HG02973 (cell line): ENCODE measurements at regions not wholly inside any gene's neighbourhood (a gene's known extent, or its start where the extent isn't known, plus 50 kb on each side); places are given as distances from the start of the nearest gene placed in this dataset.

ENCODE experiments used
- ATAC-seq: cut with Tn5 transposase; IDR thresholded peaks from one replicate; pipeline ENCODE4 v1.9.1; 2021; ENCODE audit warnings: moderate library complexity; ENCODE audit not compliant: unreplicated experiment

DNA sequence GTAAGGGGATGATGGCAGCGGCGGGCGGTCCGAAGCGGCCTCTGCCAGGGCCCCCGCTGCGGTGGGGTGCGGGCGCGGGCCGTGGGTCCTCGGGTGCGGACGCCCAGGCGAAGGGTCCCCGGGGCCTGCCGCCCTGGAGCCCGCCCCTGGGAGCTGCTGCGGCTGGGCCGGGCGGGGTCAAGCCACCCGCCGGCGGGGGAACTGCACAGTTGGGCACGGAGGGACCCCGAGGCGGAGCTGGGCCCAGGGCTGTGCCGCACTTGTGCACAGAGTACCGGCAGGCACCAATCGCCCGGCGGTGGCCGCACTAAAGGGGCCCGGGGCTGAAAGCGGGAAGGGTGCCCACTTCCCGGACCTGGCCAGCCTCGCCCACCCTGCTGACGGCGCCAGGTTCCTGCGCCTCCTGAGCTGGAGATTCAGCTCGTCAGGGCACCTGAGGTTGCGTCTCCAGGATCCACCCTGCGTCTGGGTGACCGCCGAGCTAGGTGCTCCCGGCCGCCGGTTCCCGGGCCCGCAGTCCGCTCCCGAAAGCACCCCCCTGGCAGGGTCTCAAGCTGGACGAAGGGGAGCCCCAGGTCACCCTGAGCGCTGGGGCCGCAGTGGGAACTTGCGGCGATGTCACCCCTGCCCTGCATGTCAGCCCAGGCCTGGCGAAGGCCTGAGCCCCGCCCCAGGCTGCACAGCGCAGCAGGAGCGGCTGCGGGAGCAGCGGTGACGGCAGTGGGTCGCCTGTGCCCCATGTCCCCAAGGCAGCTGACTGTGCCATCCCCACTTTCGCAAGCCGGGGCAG is 56.7 kb upstream of the ETV3 start:
- no peak for ATAC-seq

DNA sequence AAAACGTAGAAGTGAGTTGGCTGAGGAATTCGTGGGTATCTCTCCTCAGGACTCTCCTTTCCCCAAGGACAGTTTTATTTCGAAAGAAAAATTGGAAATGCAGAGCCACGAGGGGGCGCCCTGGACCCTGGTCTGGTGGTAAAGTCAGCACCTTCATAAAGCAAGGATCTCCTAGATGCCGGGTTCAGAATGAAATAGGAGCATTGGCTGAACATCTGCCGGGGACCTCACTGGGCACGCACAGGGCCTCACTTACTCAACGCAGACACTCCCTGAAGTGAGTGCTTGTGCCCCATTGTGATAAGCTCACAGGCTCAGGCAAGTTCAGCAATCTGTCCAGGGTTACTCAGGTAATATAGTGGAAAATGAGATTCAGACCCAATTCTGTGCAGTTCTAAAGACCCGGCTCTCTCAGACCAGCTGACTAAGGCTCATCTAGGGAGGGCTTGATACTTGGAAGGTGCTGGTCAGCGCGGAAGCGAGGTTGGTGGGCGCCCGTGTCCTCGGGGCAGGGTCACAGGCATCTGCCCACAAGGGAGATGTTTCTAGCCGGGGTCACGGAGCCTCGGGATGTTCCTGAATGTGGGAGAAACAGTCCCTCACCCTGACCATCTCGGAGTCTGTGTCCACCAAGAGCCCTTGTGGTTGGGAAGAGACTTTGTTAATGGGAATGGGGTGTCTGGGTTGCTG is 55.7 kb upstream of the ETV3 start:
- no peak for ATAC-seq

DNA sequence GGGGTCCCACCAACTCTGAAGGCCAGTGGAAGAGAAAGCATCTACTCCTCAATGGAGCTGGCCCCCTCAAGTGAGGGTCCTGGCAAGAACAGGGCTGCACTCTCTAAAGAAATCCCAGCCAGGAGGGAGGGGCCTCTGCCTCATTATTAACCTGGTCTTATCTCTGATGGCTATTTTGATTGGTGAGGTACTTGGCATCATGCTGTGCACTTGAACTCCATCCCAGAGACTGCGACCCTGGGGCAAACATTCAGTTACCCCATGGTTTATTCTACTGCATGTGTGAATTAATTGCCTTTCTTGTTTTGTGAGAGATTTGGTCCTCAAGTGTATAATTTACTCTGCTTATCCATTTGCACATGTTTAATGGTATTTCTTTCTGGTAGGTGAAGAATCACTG is 55.0 kb upstream of the ETV3 start:
- no peak for ATAC-seq

DNA sequence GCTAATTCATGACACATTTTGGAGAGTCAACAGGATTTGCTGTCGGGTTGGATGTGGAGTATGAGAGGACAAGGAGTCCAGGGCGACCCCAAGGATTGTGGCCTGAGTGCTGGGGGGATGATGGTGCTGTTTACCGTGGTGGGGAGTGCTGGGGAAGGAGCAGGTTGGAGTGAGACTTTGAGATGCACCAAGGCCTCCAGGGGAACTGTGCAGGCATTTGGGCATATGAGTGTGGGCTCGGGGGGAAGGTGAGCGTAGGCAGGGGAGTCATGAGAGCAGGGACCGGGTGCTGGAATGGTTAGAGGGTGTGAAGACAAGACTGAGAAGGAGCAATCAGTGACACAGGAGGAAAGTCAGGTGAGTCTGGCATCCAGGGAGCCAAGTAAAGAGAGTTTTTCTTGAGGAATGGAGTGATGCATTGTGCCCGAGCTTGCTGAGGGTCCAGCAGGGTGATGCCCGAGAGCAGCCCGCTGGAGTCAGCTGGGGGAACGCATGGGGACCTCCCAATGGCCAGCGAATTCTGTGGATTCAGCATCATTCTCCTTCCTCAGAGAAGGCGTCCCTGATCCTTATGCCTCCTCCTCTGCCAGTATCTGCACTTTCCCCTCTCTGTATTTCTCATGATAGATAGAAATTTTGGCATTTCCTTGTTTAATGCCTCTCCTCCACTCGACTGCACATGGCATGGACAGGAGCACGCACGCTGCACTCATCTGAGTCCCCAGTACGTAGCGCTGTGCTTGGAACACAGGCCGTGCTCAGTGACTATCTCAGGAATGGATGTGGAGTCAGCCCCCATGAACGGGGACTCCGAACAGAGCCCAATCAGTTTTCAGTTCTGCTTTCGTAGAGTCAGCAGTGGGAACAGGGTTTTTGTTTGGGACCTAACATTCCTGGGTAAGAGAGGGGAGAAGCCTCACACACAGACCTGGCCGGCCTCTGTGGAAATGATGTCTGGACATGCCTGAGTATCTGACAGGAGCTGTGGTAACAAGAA is 52.1 kb upstream of the ETV3 start:
- ATAC-seq, result no peak

DNA sequence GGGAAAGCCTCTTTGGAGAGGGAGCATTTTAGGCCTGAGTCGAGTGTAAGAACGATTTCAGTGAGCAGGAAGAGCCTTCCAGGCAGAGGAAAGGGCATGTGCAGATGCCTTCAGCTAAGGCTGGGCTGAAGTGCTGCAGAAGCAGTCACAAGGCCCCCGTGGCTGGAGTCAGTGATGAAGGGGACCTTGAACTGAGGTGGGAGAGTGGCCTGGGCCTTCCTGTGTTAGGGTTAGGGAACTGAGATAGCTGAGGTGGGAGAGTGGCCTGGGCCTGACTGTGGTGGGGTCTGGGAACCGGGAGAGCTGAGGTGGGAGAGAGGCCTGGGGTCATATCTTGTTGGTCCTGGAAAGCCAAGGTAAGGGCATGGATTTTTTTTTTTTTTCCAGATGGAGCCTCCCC is 50.9 kb upstream of the ETV3 start:
- no peak for ATAC-seq
